Fibroblast of the conjunctiva (primary cell): ENCODE measurements at regions not wholly inside any gene's neighbourhood (a gene's known extent, or its start where the extent isn't known, plus 50 kb on each side); places are given as distances from the start of the nearest gene placed in this dataset.

ENCODE experiments used
- DNase-seq: peaks from one replicate; pipeline ENCODE4 v3.0.0-alpha.2; 2010; ENCODE audit warnings: low read depth

GRCh38 chr16:19361587-19361986, 56.1 kb upstream of the TMC5 start:
- no peak for DNase-seq

DNA sequence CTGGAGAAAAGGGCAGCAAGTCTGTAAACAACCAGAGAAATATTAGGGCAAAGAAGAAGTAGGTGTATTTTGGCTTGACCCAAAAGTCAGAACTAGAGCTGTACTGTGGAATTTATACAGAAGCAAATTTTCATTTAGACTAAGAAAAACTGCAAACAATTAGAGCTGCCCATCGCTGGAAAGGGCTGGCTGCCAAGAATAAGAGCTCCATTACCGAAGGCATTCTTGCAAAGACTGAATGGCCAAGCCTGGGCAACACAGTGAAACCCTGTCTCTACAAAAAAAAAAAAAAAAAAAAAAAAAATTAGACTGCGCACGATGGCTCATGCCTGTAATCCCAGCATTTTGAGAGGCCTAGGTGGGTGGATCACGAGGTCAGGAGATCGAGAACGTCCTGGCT, 53.9 kb upstream of the TMC5 start:
- DNase-seq = no peak

DNA sequence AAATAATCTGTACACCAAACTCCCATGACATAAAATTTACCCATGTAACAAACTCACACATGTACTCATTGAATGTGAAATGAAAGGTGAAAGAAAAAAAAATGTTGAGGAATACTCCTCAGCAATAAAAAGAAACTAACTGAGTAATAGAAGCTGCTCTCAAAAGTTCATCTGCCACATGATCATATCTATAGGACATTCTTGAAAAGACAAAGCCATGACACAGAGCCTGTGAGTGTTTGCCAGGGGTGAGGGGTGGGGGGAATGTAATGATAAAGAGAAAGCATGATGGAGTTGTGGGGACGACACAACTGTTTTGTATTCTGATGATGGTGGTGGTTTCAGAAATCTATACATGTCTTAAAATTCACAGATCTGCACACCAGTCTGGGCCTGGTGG, 52.2 kb upstream of the TMC5 start:
- DNase-seq = no peak

GRCh38 chr16:19366391-19366790, 51.3 kb upstream of the TMC5 start:
- DNase-seq = peak; percentile 2

DNA sequence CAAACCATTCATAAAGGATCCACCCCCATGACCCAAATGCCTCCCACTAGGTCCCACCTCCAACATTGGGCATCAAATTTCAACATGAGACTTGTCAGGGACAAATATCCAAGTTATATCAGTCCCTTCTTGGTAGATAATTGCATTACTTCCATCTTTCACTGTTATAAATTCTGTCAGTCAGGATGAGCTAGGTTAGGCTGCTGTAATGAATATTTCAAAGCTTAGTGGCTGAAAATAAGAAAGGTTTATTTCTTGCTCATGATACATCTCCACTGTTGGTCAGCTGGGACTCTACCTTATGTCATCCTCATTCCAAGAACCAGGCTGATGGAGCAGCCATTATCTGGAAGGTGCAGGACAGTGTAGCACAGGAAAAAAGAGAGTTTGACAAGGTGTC, 50.3 kb upstream of the TMC5 start:
- DNase-seq = no peak
